Astrocyte of the spinal cord (primary cell): ENCODE measurements at regions not wholly inside any gene's neighbourhood (a gene's known extent, or its start where the extent isn't known, plus 50 kb on each side); places are given as distances from the start of the nearest gene placed in this dataset.
"Not testable (repeated sequence)": the region's sequence is repeated elsewhere in the genome, so short reads cannot be mapped to it uniquely, and the experiment has no call there.

Source experiments
- DNase-seq: peaks from one replicate; pipeline ENCODE4 v3.0.0; 2011; ENCODE audit warnings: low read depth, low spot score
- H3K4me3 ChIP-seq: 2 replicates; pipeline ENCODE4 v1.5.1; 2011; ENCODE audit warnings: low read depth, mild to moderate bottlenecking, low read length, moderate library complexity
- in situ Hi-C: cut with HindIII; loops from 2 replicates; pipeline ENCODE4 v1.10.0; 2017; ENCODE audit warnings: low sequenced_read_pairs
- TF ChIP-seq, protein P1 (sequence below): IDR thresholded peaks from 2 replicates; pipeline ENCODE4 v1.5.1; 2012; ENCODE audit warnings: low read depth, mild to moderate bottlenecking, low read length, inconsistent platforms

GRCh38 chr7:41437257-41438196 lies 265.4 kb downstream of the INHBA start:
- TF ChIP-seq, protein P1, sequence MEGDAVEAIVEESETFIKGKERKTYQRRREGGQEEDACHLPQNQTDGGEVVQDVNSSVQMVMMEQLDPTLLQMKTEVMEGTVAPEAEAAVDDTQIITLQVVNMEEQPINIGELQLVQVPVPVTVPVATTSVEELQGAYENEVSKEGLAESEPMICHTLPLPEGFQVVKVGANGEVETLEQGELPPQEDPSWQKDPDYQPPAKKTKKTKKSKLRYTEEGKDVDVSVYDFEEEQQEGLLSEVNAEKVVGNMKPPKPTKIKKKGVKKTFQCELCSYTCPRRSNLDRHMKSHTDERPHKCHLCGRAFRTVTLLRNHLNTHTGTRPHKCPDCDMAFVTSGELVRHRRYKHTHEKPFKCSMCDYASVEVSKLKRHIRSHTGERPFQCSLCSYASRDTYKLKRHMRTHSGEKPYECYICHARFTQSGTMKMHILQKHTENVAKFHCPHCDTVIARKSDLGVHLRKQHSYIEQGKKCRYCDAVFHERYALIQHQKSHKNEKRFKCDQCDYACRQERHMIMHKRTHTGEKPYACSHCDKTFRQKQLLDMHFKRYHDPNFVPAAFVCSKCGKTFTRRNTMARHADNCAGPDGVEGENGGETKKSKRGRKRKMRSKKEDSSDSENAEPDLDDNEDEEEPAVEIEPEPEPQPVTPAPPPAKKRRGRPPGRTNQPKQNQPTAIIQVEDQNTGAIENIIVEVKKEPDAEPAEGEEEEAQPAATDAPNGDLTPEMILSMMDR: no peak
- in situ Hi-C loops: no loop called here
- no peak overlapping the region for H3K4me3 ChIP-seq
- DNase-seq: peak; percentile 5

- TF ChIP-seq, protein P1: no peak
- no peak for DNase-seq
- no peak overlapping the region for H3K4me3 ChIP-seq
- in situ Hi-C loops: no loop called here
Measured at GRCh38 chr7:41436139-41436538, 266.8 kb downstream of the INHBA start.

DNA sequence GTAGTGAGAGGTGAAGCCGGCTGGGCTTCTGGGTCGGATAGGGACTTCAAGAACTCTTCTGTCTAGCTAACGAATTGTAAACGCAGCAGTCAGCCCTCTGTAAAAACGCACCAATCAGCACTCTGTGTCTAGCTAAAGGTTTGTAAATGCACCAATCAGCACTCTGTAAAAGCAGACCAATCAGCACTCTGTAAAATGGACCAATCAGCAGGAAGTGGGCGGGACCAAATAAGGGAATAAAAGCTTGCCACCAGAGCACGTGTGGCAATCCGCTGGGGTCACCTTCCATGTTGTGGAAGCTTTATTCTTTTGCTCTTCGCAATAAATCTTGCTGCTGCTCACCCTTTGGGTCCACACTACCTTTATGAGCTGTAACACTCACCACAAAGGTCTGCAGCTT lies 267.9 kb downstream of the INHBA start:
- H3K4me3 ChIP-seq, DNase-seq, in situ Hi-C loops: not testable (repeated sequence)

GRCh38 chr7:41431671-41432070 lies 271.2 kb downstream of the INHBA start:
- in situ Hi-C loops: no loop called here
- TF ChIP-seq, protein P1: no peak
- no peak for DNase-seq
- H3K4me3 ChIP-seq: no peak overlapping the region

DNA sequence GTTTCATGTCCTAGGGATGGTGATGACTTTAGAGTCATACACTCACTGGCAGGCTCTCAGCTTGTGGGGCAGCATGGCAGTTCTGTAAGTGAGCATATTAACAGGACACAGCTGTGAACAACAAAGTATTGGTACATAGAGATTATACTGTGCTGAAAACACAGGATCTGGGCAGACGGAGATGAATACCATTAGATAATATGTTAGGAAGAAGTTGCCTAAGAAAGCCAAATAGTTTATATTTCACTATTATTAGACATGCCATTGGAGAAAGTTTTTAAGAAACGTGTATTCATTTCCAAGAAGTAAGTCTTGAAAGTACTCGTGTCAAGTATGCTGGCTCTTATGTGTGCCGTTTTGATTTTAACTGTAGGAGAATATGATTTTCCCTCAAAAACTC lies 274.5 kb downstream of the INHBA start:
- in situ Hi-C loops: no loop called here
- DNase-seq: no peak
- H3K4me3 ChIP-seq: no peak overlapping the region
- TF ChIP-seq, protein P1: no peak

DNA sequence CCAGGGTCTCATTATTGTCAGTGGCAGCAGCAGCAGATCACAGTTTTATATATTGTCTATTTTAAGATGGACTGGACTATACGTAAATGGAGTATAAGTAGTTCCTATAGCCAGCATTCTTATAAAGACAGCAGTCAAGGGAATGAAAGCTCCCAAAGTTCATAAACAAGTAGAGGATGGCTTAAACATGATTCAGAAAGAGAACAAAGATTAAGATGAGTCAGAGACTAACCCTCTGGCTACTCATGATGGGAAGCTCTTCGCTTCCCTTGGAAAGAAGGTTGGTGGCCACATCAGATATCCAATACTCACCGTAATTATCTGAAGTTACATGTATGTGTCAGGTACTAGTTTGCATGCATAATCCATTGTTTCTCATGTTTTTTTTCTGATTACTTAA lies 277.0 kb downstream of the INHBA start:
- no peak overlapping the region for H3K4me3 ChIP-seq
- TF ChIP-seq, protein P1: no peak
- in situ Hi-C loops: no loop called here
- peak; percentile 80 for DNase-seq

GRCh38 chr7:41421056-41421455 lies 281.8 kb downstream of the INHBA start:
- TF ChIP-seq, protein P1: no peak
- in situ Hi-C loops: no loop called here
- H3K4me3 ChIP-seq: no peak overlapping the region
- DNase-seq: no peak
